HG03520 (cell line): ENCODE measurements at regions not wholly inside any gene's neighbourhood (a gene's known extent, or its start where the extent isn't known, plus 50 kb on each side); places are given as distances from the start of the nearest gene placed in this dataset.

Experiments used
- ATAC-seq: cut with Tn5 transposase; IDR thresholded peaks from one replicate; pipeline ENCODE4 v1.9.1; 2021; ENCODE audit warnings: mild to moderate bottlenecking, moderate library complexity; ENCODE audit not compliant: unreplicated experiment

DNA sequence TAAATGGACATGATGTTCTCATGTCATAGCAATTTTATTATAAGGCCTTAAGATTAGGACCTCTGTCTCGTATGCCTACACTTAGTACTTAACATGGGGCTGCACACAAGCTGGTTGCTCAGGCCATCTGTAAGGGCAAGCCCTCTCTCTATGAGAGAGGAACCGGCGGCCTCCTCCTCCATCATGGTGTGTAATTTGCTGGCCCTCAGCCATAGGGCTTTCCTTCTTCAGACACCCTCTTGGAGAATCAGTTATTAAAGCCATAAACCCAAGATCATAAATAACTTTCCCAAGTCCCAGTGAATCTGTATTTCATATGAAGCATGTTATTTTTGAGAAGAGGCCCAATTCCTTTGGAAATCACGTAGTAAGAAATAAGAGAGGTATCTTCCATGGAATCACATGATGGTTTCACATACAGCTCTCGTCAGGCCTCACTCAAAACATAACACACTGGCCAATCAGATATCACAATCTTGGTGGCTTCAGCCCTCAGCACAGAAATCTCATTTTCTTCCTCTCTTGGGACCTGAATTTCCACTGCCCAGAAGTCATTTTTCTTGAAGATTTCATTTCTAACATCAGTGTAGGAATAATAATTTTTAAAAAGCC, 92.6 kb downstream of the RDH14 start:
- no peak for ATAC-seq

DNA sequence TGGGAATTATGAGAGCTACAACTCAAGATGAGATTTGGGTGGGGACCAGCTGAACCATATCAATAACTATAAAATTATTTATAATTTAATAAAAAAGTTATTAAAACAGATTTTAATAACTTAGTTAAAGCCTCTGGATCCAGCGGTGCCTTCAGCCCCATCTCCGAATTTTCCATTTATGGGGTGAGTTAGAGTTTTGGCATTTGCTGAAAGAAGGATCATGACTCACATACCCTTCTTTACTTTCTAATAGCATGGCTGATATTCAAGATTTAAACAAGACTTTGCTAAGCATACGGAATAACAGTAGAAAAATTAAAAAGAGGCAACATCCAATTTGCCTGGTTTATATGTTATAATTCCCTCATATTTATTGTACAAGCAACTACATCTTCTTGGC, 94.5 kb downstream of the RDH14 start:
- no peak for ATAC-seq

DNA sequence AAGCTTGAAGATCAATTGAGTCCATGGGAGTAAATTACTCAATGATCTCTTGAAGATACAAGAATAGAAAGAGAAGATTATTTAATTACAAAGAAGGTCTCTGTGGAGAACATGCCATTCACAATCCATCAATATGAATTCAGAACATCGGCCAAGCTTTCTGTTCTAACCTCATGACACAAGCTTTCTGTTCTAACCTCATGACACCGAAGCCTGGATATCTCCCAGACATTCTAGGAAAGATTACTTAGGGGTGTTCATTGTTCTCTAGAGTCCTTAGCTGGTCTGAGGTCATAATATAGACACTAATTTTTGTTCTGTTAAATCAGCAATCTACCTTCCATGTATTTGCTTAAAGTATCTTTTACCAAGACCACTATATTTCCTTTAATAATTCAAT, 95.5 kb downstream of the RDH14 start:
- no peak for ATAC-seq

GRCh38 chr2:18456026-18456425, 104.4 kb downstream of the RDH14 start:
- no peak for ATAC-seq

DNA sequence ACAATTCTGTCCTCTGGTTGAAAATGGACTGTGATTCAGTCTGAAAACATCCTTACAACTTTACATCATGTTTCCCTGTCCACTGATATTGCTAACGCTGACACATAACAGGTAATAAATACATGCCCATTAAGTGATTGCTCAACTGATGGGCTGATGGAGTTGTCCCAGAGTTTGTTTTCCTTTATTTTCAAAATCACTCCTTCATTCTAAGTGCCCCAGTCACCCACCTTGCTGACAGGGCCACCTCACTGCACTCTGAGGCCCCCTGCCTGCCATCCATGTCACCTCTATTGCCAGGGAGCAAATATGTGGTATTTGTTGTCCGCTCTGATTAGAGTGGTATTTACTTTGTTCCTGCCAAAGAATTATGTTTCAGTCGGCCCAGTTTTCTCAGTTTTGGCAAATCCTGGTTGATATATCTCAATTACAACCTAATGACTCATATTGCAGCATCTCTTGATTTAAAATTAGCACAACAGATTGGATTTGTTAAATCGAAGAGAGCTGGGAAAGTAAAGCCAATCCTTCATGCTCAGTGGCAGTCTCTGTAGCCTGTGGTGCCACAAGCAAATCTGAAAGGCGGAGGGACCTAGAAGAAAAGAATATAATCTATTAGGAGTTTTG, 105.1 kb downstream of the RDH14 start:
- no peak for ATAC-seq

GRCh38 chr2:18454692-18455235, 105.7 kb downstream of the RDH14 start:
- ATAC-seq, result no peak

DNA sequence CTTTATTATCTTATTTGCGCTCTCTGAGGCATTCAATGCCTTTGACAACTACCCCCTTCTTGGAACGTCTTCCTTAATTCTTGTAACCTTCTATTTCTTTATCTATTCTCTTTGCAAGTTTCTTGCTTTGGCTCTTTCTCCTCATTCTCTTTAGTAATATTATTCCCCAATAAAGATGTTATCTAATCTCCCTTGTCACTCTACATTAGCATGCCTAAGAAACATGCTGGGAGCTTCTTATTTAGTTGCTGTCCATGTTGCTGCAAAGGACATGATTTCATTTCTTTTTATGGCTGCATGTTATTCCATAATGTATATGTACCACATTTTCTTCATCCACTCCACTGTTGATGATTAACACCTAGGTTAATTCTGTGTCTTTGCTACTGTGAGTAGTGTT, 113.7 kb downstream of the RDH14 start:
- ATAC-seq, result no peak

- ATAC-seq, result no peak
These were observed 114.8 kb downstream of the RDH14 start for GRCh38 chr2:18445433-18446320.

DNA sequence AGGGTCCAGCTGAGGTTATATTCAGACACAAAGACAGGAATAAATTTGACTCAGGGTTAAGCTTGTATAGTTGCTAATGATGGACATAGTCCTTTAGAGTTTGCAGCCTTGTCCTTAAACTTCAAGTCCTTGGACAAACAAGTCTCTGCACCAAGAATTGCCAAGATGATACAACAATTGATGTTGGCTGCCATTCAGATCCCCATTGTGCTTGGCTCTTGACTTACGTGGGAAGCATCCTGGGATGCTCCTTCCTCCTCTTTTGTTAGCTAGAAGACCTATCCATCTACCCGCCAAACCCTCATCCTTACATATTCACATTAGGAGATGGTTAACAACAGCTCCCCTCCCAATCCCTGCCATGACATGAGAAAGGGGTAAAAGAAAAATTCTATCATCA, 115.6 kb downstream of the RDH14 start:
- no peak for ATAC-seq

DNA sequence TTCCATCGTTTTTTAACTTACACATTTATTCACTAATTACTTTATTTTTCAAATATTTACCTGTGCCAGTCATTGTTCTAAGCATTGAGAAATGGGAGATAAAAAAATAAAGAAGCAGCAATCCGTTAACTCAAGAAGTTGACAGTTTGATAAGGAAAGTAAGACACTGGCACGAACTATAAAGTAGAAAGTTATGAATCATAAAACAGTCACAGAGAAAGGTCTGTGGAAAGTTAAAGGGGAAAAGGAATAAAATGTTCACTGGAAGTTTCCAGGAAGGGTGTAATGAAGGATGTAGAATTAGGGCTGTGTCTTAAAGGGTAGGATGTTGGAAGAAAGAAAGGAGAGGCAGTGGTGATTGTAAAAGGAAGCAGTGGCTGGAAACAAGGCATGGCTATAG, 118.9 kb downstream of the RDH14 start:
- no peak for ATAC-seq

DNA sequence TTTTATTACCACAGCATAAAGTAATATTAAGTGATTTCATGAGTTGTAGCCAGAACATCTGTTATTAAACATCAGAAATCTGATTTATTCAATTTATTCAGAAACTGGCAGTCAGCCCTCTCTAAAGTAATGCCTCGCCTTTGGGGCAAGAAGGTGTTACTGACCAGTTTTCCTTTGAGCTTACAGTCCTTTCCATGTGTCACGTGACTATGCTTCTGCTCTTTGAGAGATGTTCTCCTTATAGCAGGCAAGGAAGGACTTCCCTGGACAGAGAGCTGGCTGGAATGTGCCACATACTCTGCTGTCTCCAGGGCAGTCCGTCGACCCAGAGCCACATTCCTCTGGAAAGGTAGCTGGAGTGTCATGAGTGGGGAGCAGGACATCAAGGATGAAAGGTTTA, 119.7 kb downstream of the RDH14 start:
- ATAC-seq, result no peak

DNA sequence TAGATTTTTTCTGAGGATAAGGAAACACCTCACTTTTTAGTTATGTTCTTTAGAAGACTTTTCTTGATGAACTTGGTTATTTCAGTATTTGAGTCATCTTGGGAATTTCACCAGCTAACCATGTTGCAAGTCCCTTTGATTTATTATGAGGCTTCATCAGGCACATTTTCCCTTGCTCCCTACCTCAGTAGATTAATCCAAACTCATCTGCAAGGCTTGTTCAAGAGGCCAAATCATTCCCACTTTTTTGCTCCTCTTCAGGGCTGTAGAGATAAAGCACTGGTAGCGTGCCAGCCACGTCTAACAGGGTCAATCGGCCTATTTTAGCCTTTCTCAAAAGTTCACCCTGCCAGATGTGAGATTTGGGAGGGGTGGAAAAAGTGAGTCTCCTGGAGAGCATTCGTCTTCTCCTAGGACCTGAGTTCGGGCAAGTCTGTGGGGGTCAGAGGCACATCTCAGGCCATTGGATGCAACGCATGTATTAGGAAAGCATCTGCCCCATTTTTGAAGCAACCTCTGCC, 120.3 kb downstream of the RDH14 start:
- ATAC-seq, result no peak

GRCh38 chr2:18439716-18440115, 120.7 kb downstream of the RDH14 start:
- ATAC-seq, result no peak

DNA sequence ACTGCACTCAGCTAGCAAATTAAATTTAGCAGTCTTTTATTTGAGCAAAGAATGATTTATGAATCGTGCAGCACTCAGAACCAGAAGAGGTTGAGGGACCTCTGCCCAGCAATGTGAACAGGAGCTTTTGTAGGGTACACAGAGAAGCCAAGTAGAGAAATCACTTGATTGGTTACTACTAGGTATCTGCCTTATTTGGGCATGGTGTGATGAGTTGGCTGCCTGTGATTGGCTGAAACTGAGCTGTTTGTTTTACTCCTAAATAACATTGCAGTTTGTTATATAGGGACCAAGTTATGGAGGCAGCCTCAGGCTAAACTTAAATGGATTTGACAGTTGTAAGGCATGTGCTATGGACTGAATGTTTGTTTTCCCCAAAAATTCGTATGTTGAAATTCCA, 122.5 kb downstream of the RDH14 start:
- ATAC-seq, result no peak

DNA sequence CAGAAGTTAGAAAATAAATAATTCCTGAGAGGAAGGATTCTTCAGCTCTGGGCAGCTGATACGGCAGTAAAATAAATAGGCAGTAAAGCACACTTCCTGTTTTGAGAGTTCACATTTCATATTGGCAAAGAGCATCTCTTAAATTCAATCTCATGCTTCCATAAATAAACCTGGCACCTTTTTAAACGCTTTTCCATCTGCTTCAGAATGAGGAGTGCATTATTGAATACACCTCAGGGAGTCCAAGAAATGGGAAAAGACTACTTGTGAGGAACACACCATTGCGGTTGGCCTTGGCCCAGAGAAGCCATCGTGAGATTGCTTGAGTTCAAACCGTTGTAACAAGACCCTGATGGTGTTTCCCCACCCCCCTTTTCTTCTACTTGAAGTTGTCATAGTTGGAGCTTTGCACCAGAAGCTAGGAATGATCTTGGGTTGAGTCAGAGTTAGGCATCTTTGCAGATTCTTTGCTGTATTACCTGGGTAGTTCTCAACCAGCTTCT, 123.9 kb downstream of the RDH14 start:
- no peak for ATAC-seq

DNA sequence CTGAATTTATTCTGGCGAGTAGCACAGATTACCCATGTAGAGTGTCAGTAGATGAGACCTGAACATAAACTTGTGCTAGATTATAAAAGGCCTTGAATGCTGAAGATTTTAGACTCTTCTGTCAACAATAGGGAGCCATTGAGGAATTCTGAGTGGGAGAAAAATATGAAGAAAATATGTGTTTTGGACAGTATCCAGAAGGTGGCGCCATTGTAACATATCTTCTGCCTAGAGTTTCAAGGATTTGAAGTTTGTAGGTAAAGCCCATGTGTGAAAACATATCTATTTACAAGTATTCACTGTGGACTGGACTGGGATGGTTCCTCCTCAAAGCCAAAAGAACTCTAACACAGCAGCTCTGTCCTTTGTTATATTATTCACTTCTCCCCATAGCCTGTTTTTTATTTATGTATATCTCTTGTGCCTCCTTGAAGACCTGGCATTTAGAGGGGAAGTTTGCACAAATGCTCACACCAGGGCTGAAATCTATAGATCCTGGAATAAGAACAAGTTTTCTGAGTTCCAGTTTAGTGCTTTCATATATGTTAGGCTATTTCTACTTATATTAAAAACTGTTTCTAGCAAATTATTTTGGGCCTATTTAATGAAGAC, 124.9 kb downstream of the RDH14 start:
- ATAC-seq, result no peak

DNA sequence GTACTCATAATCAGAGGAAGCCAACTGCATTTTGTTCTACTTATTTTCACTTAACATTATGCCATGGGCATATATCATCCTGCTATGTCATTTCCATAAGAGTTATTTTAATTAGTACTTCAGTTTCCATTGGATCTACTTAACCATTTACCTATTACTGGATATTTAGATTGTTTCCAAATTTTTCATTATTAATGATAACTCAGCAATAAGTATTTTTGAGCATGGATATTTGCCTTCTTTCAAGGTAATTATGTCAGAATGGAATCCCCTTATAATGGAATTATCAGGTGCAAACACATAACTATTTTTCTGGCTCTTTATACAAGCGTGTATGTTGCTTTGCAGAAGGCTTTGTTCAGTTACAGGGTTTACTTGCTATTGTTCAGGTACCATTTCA, 126.6 kb downstream of the RDH14 start:
- ATAC-seq, result no peak

DNA sequence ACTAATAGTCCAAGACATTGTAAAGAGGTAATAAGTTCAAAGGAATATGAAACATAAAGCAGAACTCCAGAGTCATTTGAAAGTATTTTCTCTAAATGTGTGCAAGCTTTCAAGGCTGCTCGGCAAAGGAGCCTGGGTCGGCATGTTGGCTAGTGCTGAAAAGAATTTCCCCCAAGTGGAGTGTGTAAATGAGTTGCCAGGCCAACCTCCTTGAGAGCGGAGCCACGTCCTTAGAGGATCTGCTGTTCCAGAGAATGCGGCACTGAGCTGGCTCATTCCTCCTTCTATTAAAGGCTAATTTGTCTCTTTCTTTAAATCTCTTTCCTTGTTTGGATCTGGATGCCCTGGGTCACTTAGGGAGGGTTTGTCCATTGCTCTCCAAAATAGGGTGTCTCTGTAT, 127.5 kb downstream of the RDH14 start:
- ATAC-seq, result no peak

DNA sequence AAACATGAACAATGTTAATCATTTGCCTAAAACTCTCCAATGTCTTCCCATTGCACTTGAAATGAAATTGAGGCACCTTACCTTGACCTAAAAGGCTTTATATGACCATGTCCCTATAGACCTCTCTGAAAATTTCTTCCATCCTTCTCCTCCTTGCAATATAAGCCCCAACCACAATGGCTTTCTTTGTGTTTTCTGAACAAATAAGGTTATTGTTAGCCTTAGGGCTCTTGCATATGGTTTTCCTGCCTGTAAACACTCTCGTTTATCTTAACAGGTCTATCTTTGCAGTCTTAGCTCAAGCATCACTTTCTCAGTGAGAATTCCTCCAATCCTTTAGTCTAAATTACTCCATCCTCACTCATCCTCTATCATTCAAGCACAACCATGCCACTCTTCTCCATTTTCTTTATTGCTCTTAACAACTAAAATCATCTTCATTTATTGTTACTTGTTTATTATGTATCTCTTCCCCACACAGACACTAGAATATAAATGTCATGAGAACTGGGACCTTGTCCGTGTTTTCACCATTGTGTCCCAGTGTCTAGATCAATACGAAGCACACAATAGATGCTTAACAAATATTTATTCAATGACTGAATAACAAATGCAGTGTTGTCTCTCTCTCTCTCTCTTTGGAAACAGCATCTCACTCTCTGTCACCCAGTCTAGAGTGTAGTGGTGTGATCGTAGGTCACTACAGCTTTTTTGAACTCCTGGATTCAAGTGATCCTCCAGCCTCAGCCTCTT, 129.3 kb downstream of the RDH14 start:
- no peak for ATAC-seq

DNA sequence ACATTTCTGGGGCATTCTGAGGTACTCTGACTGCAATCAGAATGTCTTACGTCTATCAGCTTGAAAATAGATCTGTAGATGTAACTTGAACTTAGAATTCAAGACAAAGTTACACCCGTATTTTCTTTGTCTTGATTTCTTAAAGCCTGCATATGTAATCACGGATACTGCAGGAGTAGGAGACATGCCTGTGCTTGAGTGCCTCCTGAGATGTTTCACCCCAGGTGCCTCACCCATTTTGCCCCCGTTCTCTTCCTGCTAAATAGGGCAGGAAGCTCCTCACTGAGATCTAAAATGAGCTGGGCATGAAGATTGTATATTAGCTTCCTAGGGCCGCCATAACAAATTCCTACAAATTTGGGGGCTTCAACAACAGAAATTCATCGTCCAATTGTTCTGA, 131.9 kb downstream of the RDH14 start:
- no peak for ATAC-seq
